SJCRH30 (cell line): ENCODE measurements at regions not wholly inside any gene's neighbourhood (a gene's known extent, or its start where the extent isn't known, plus 50 kb on each side); places are given as distances from the start of the nearest gene placed in this dataset.

Source experiments
- DNase-seq, 2 experiments: peaks; one replicate each; pipeline ENCODE4 v3.0.0-alpha.2; 2015 to 2020
- H3K27ac ChIP-seq: fragments of 250-450 bp; sonication (Bioruptor Pico); 2 replicates; pipeline ENCODE4 v1.5.1; 2020; ENCODE audit warnings: mild to moderate bottlenecking, moderate library complexity
- H3K27me3 ChIP-seq: fragments of 250-450 bp; sonication (Bioruptor Pico); 2 replicates; pipeline ENCODE4 v1.5.1; 2020; ENCODE audit warnings: mild to moderate bottlenecking, moderate library complexity
- H3K36me3 ChIP-seq: fragments of 250-450 bp; sonication (Bioruptor Pico); 2 replicates; pipeline ENCODE4 v1.5.1; 2020; ENCODE audit warnings: mild to moderate bottlenecking, moderate library complexity
- H3K4me1 ChIP-seq: fragments of 250-450 bp; sonication (Bioruptor Pico); 2 replicates; pipeline ENCODE4 v1.5.1; 2020; ENCODE audit warnings: mild to moderate bottlenecking, moderate library complexity
- H3K4me3 ChIP-seq: fragments of 250-450 bp; sonication (Bioruptor Pico); 2 replicates; pipeline ENCODE4 v1.5.1; 2020; ENCODE audit warnings: mild to moderate bottlenecking, moderate library complexity
- H3K9me3 ChIP-seq: fragments of 250-450 bp; sonication (Bioruptor Pico); replicated peaks from 2 replicates; pipeline ENCODE4 v1.5.1; 2020; ENCODE audit warnings: mild to moderate bottlenecking, moderate library complexity

DNA sequence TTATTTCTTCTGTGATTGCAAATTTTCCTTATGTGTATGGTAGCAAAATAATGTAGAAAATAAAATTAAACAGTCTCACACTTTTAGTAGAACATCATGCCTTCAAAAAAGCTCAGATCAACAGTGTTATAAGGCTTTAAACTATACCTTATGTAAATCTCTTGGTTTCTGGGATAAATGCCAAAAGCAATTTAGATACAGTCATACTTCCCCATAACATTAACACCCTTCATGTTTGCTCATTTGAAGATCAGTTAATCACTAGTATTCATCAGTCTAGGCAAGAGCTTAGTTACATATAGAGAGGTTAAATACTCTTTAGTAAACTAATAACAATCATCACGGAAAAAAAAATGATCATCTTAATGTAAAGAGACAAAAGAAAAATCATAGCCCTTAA, 421.8 kb upstream of the ANO3 start:
- Histone ChIP-seq H3K36me3 (no peaks in the 10 kb centered on the region), H3K4me3 (no peak overlapping the region), H3K9me3 (no peaks in the 10 kb centered on the region), H3K27ac (no peak overlapping the region), H3K27me3 (no peaks in the 10 kb centered on the region), H3K4me1 (no peaks in the 10 kb centered on the region)
- DNase-seq = no peak

- Histone ChIP-seq H3K27ac (no peak overlapping the region), H3K36me3 (no peaks in the 10 kb centered on the region), H3K4me3 (no peak overlapping the region), H3K9me3 (no peaks in the 10 kb centered on the region), H3K27me3 (no peaks in the 10 kb centered on the region), H3K4me1 (no peaks in the 10 kb centered on the region)
- DNase-seq = no peak
Observed at GRCh38 chr11:25920356-25920755, 411.6 kb upstream of the ANO3 start.

DNA sequence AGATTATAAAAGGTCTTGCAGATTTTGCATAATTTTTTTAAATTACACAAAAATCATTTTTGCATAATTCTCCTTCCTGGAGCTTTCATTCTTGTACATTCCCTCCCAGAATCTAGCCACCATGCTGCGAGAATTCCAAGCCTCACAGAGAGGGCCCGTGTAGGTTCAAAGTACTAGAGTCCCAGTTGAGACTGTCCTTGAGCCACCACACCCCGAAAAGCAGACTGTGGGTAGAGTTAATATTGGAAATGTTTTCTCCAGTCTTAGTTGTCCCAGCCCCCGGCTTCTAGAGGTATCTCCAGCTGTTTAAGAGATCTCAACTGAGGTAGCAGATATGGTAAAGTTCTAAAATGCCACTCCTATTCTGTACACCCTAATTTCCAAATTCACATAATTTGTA, 407.3 kb upstream of the ANO3 start:
- no peak for DNase-seq
- Histone ChIP-seq H3K27me3 (no peaks in the 10 kb centered on the region), H3K4me1 (no peaks in the 10 kb centered on the region), H3K27ac (no peak overlapping the region), H3K4me3 (no peak overlapping the region), H3K9me3 (no peaks in the 10 kb centered on the region), H3K36me3 (no peaks in the 10 kb centered on the region)

DNA sequence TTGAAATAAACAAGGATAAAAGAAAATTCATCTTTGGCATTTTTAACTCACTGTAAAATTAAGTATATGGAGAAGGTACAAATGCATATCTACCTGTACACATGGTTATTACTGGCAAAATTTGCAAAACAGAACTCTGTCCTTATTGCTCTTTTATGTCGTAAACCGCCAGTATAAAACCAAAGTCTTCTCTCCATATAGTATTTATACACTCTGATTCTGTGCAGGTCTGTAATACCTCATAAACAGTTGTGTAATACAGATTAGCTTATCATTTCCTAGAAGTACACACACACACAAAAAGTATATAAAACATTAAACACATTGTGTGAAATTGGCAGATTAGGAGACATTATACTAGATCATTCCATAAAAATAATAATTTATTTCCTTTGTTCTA, 406.6 kb upstream of the ANO3 start:
- Histone ChIP-seq H3K36me3 (no peaks in the 10 kb centered on the region), H3K4me1 (no peaks in the 10 kb centered on the region), H3K27me3 (no peaks in the 10 kb centered on the region), H3K9me3 (no peaks in the 10 kb centered on the region), H3K4me3 (no peak overlapping the region), H3K27ac (no peak overlapping the region)
- DNase-seq = no peak

GRCh38 chr11:25927411-25927953, 404.4 kb upstream of the ANO3 start:
- Histone ChIP-seq H3K36me3 (no peaks in the 10 kb centered on the region), H3K4me1 (no peaks in the 10 kb centered on the region), H3K9me3 (no peaks in the 10 kb centered on the region), H3K27me3 (no peaks in the 10 kb centered on the region), H3K4me3 (no peak overlapping the region), H3K27ac (no peak overlapping the region)
- DNase-seq = no peak

- Histone ChIP-seq H3K4me1 (no peaks in the 10 kb centered on the region), H3K4me3 (no peak overlapping the region), H3K27ac (no peak overlapping the region), H3K9me3 (no peaks in the 10 kb centered on the region), H3K36me3 (no peaks in the 10 kb centered on the region), H3K27me3 (no peaks in the 10 kb centered on the region)
- DNase-seq = no peak
Observed at GRCh38 chr11:25928076-25928475, 403.9 kb upstream of the ANO3 start.

GRCh38 chr11:25938952-25939351, 393.0 kb upstream of the ANO3 start:
- Histone ChIP-seq H3K4me3 (no peak overlapping the region), H3K27me3 (no peaks in the 10 kb centered on the region), H3K9me3 (no peaks in the 10 kb centered on the region), H3K36me3 (no peaks in the 10 kb centered on the region), H3K4me1 (no peaks in the 10 kb centered on the region), H3K27ac (no peak overlapping the region)
- DNase-seq = no peak

GRCh38 chr11:25939691-25940090, 392.2 kb upstream of the ANO3 start:
- no peak overlapping the region for H3K4me3 ChIP-seq
- no peaks in the 10 kb centered on the region for H3K36me3 ChIP-seq
- no peaks in the 10 kb centered on the region for H3K4me1 ChIP-seq
- no peaks in the 10 kb centered on the region for H3K27me3 ChIP-seq
- no peak overlapping the region for H3K27ac ChIP-seq
- no peak for DNase-seq
- H3K9me3 ChIP-seq = no peaks in the 10 kb centered on the region

DNA sequence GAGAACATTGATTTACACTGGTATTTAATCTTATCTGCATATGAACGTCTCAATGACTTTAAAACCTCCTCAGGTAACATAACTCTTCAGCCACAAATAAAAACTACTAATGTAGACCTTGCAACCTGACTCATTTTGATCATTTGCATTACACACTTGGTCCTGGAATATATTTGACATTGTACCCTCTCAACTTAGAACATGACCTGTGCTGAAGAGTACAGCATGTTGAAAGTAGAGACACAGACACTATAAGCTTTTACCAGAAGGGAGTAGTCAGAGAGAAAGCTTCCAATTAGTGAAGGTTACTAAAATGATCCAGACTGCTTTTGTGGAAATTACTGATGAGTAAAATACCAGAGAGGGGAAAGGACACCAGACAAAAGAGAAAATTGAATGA, 390.6 kb upstream of the ANO3 start:
- Histone ChIP-seq H3K27ac (no peak overlapping the region), H3K9me3 (no peaks in the 10 kb centered on the region), H3K27me3 (no peaks in the 10 kb centered on the region), H3K36me3 (no peaks in the 10 kb centered on the region), H3K4me1 (no peaks in the 10 kb centered on the region), H3K4me3 (no peak overlapping the region)
- no peak for DNase-seq

DNA sequence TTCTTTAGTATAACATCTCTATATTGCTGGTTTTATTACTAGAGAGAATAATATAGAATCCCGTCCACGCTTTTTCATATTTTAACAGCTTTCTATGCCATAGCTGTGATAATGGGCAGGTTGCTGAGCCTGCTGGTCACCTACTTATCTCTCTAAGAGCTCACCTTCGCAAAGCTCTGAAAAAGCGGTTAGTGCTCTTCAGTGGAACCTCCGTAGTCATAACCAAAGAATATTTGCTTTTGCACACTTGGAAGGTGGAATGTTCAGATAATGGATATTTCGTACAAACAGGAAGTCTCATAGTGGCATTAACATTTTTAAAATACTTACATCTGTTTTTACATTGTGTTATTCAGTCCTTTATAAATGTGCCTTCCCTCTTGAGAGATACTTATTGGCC, 388.9 kb upstream of the ANO3 start:
- Histone ChIP-seq H3K4me1 (no peaks in the 10 kb centered on the region), H3K27ac (no peak overlapping the region), H3K27me3 (no peaks in the 10 kb centered on the region), H3K4me3 (no peak overlapping the region), H3K36me3 (no peaks in the 10 kb centered on the region), H3K9me3 (no peaks in the 10 kb centered on the region)
- DNase-seq = no peak

- no peak overlapping the region for H3K27ac ChIP-seq
- peak; percentile 39 to 46 for DNase-seq
- 0 out of 2 replicates have a peak overlapping the region, but pooled peaks have one; percentile 9 for H3K4me3 ChIP-seq
- no peaks in the 10 kb centered on the region for H3K36me3 ChIP-seq
- no peaks in the 10 kb centered on the region for H3K9me3 ChIP-seq
- no peaks in the 10 kb centered on the region for H3K27me3 ChIP-seq
- no peaks in the 10 kb centered on the region for H3K4me1 ChIP-seq
Observed at GRCh38 chr11:25943777-25944661, 387.9 kb upstream of the ANO3 start.

DNA sequence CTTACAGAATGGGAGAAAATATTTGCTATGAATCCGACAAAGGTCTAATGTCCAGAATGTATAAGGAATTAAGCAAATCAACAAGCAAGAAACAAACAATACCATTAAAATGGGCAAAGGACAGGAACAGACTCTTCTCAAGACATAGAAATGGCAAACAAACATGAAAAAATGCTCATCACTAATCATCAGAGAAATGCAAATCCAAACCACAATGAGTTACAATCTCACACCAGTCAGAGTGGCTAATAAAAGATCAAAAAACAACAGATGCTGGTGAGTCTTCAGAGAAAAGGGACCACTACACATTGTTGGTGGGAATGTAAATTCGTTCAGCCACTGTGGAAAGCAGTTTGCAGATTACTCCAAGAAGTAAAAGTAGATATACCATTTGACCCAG, 382.0 kb upstream of the ANO3 start:
- H3K27me3 ChIP-seq = no peaks in the 10 kb centered on the region
- no peaks in the 10 kb centered on the region for H3K36me3 ChIP-seq
- no peak overlapping the region for H3K27ac ChIP-seq
- H3K4me1 ChIP-seq = no peaks in the 10 kb centered on the region
- H3K9me3 ChIP-seq = no peaks in the 10 kb centered on the region
- no peak for DNase-seq
- H3K4me3 ChIP-seq = no peak overlapping the region

- Histone ChIP-seq H3K36me3 (no peaks in the 10 kb centered on the region), H3K27ac (no peak overlapping the region), H3K4me1 (0 out of 2 replicates have a peak, but pooled peaks cover 3% of the 10 kb centered on the region), H3K4me3 (no peak overlapping the region), H3K27me3 (no peaks in the 10 kb centered on the region), H3K9me3 (no peaks in the 10 kb centered on the region)
- no peak for DNase-seq
Observed at GRCh38 chr11:25953006-25953405, 378.9 kb upstream of the ANO3 start.

DNA sequence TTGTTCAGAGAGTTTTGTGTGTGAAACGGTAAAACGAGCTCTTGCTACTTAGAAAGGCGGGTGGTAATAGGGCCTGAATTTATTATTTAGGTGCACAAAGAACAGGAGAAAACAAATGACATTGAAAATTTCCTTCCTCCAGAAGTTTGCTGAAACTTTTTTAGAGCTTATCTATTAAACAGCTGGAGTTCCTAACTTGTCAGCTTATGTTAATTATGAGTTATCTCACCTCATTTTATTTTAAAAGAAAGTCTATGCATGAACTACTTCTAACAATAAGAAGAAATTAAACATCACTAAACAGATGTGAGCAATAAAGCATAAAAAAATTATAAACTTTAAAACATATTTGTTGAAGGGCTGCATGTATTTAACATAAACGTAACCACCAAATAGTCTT, 373.9 kb upstream of the ANO3 start:
- Histone ChIP-seq H3K4me3 (no peak overlapping the region), H3K36me3 (no peaks in the 10 kb centered on the region), H3K27me3 (no peaks in the 10 kb centered on the region), H3K4me1 (peaks cover 7% of the 10 kb centered on the region; the same call in 1 of the 2 replicates), H3K27ac (no peak overlapping the region; the same call in 1 of the 2 replicates), H3K9me3 (no peaks in the 10 kb centered on the region)
- DNase-seq = no peak

DNA sequence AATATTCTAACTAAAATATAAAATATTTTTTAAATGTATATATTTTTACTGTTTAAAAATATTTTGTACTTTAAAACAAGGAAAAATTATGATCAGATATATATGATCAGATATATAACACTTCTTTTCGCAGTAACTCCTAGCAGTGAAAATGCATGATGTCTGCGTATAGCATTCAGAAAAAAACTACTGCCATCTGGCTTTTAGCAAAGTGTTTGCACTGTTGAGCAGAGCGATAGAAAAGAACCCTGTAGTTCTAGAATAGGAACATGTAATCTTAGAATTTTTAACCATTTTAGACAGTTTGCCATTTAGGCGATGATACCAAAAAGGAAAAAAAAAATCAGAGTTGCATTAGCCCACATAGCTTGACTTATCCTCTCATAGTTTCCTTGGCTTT, 370.4 kb upstream of the ANO3 start:
- peaks cover 7% of the 10 kb centered on the region; the same call in 1 of the 2 replicates for H3K4me1 ChIP-seq
- no peak overlapping the region for H3K4me3 ChIP-seq
- no peaks in the 10 kb centered on the region for H3K27me3 ChIP-seq
- no peaks in the 10 kb centered on the region for H3K9me3 ChIP-seq
- no peaks in the 10 kb centered on the region for H3K36me3 ChIP-seq
- DNase-seq = no peak
- H3K27ac ChIP-seq = no peak overlapping the region
